ENCODE measurements at regions not wholly inside any gene's neighbourhood (a gene's known extent, or its start where the extent isn't known, plus 50 kb on each side); places are given as distances from the start of the nearest gene placed in this dataset.

GRCh38 chr2:3099145-3099859, 278.3 kb downstream of the EIPR1 start:
- no peak for DNase-seq

GRCh38 chr2:3098231-3098630, 279.4 kb downstream of the EIPR1 start:
- DNase-seq = no peak

- no peak for DNase-seq
These were observed 279.8 kb downstream of the EIPR1 start for GRCh38 chr2:3097804-3098203.

- peak; percentile 84 for DNase-seq
These were observed 282.3 kb downstream of the EIPR1 start for GRCh38 chr2:3094999-3095958.

- DNase-seq = no peak
These were observed 283.3 kb downstream of the EIPR1 start for GRCh38 chr2:3094318-3094717.

- peak; percentile 20 for DNase-seq
These were observed 285.9 kb downstream of the EIPR1 start for GRCh38 chr2:3091696-3092095.

GRCh38 chr2:3082705-3083104, 294.9 kb downstream of the EIPR1 start:
- no peak for DNase-seq

- no peak for DNase-seq
These were observed 297.4 kb downstream of the EIPR1 start for GRCh38 chr2:3079959-3080948.

GRCh38 chr2:3079466-3079865, 298.2 kb downstream of the EIPR1 start:
- DNase-seq = no peak

GRCh38 chr2:3078684-3079083, 298.9 kb downstream of the EIPR1 start:
- DNase-seq = no peak

GRCh38 chr2:3076848-3077642, 300.6 kb downstream of the EIPR1 start:
- no peak for DNase-seq

GRCh38 chr2:3075991-3076340, 301.7 kb downstream of the EIPR1 start:
- no peak for DNase-seq

- DNase-seq = no peak
These were observed 302.2 kb downstream of the EIPR1 start for GRCh38 chr2:3075316-3075990.

GRCh38 chr2:3073704-3074103, 303.9 kb downstream of the EIPR1 start:
- DNase-seq = no peak

GRCh38 chr2:3073041-3073595, 304.5 kb downstream of the EIPR1 start:
- no peak for DNase-seq

GRCh38 chr2:3071685-3072263, 305.8 kb downstream of the EIPR1 start:
- DNase-seq = no peak

- DNase-seq = no peak
These were observed 310.8 kb downstream of the EIPR1 start for GRCh38 chr2:3066831-3067230.

- no peak for DNase-seq
These were observed 311.7 kb downstream of the EIPR1 start for GRCh38 chr2:3065928-3066327.

GRCh38 chr2:3062476-3063260, 314.9 kb downstream of the EIPR1 start:
- no peak for DNase-seq

- no peak for DNase-seq
These were observed 317.6 kb downstream of the EIPR1 start for GRCh38 chr2:3060049-3060448.

Measured in hematopoietic multipotent progenitor cell treated with erythropoietin and hydrocortisone succinate and interleukin-3 and kit ligand, for 6 days (in vitro differentiated cells).